K562 (cell line): ENCODE measurements at regions not wholly inside any gene's neighbourhood (a gene's known extent, or its start where the extent isn't known, plus 50 kb on each side); places are given as distances from the start of the nearest gene placed in this dataset.
A peak's percentile ranks its signal among the peaks of the same experiment; 100 is the strongest.

Experiments
- ATAC-seq: fragments of 200-7000 bp; cut with Tn5 transposase; 3 replicates; pipeline ENCODE4 v1.9.1; 2020; ENCODE audit warnings: moderate library complexity
- BruUV-seq: library from RNA; stranded (reverse); fragments of 400-500 nt; replicated peaks from 2 replicates; lab custom pipeline; 2021; lab: Mats Ljungman, UMichigan
- CTCF ChIA-PET: fragments of 300-600 bp; formaldehyde crosslinking; extraction: SDS; loops from one replicate; lab custom pipeline; 2021; ENCODE audit warnings: low intra/inter-chr PET ratio; lab: Yijun Ruan, JAX
- POLR2A ChIA-PET: fragments of 300-600, 350-650 bp; sonication (Branson Sonifier 250); formaldehyde crosslinking; extraction: SDS; loops from one replicate; lab custom pipeline; 2021; ENCODE audit warnings: antibody characterized with exemption, inconsistent platforms; lab: Yijun Ruan, JAX
- DNase-seq, 4 experiments: peaks; one replicate each; pipeline versions ENCODE4 v3.0.0 to v3.0.0-alpha.2; 2011 to 2018; ENCODE audit warnings: low spot score in 3 of 4, mixed read lengths in 3 of 4; ENCODE audit errors: extremely low read depth in 1 of 4
- FAIRE-seq: peaks from 2 replicates; lab custom pipeline; 2011; peaks lifted over from hg19 to GRCh38; lab: Jason Lieb, UNC
- H2AFZ ChIP-seq: 2 replicates; pipeline ENCODE4 v1.6.0; 2011; ENCODE audit warnings: low read depth, low read length, control low read depth, inconsistent platforms
- H3K27ac ChIP-seq: fragments of 200-600 bp; 3 replicates; pipeline ENCODE4 v1.8.0; 2011; ENCODE audit warnings: low read depth, mild to moderate bottlenecking, control low read depth, inconsistent platforms, low read length, moderate library complexity, mixed read lengths; ENCODE audit errors: extremely low read depth
- H3K27me3 ChIP-seq, 2 experiments: fragments of 300-600 bp in 1 of 2; 2 replicates in 1 of 2; 3 replicates in 1 of 2; pipeline versions ENCODE4 v1.6.0 to v1.8.0; 2011; ENCODE audit warnings: inconsistent platforms in 2 of 2, low read length in 2 of 2, mild to moderate bottlenecking in 1 of 2, mixed read lengths in 1 of 2, moderate library complexity in 1 of 2; ENCODE audit not compliant: control insufficient read depth in 2 of 2, insufficient read depth in 2 of 2
- H3K36me3 ChIP-seq: fragments of 300-600 bp; 3 replicates; pipeline ENCODE4 v1.8.0; 2011; ENCODE audit warnings: mild to moderate bottlenecking, low read length, inconsistent platforms; ENCODE audit not compliant: control insufficient read depth, insufficient read depth
- H3K4me1 ChIP-seq, 2 experiments: fragments of 200-600 bp in 1 of 2; replicated peaks in 1 of 2; 2 replicates in 1 of 2; 3 replicates in 1 of 2; pipeline versions ENCODE4 v1.5.1 to v1.8.0; 2011; ENCODE audit warnings: inconsistent platforms in 2 of 2, low read length in 2 of 2, mild to moderate bottlenecking in 1 of 2, mixed read lengths in 1 of 2, moderate library complexity in 1 of 2; ENCODE audit not compliant: control insufficient read depth in 2 of 2, insufficient read depth in 2 of 2
- H3K4me2 ChIP-seq: 2 replicates; pipeline ENCODE4 v1.6.1; 2011; ENCODE audit warnings: low read length, control low read depth, inconsistent platforms, mixed read lengths; ENCODE audit not compliant: insufficient read depth
- H3K4me3 ChIP-seq: fragments of 200-600 bp; sonication (generic), shearing (Covaris generic); 2 replicates; pipeline ENCODE4 v1.5.1; 2016; ENCODE audit warnings: control low read depth, inconsistent platforms
- H3K79me2 ChIP-seq: fragments of 200-600 bp; 3 replicates; pipeline ENCODE4 v1.8.0; 2011; ENCODE audit warnings: low read length, inconsistent platforms; ENCODE audit not compliant: control insufficient read depth, insufficient read depth
- H3K9ac ChIP-seq, 2 experiments: 2 replicates each; pipeline versions ENCODE4 v1.6.0 to v1.6.1; 2011; ENCODE audit warnings: low read depth in 2 of 2, low read length in 2 of 2, control low read depth in 1 of 2, inconsistent platforms in 1 of 2, mild to moderate bottlenecking in 1 of 2, mixed read lengths in 1 of 2; ENCODE audit not compliant: insufficient read depth in 1 of 2
- H3K9me1 ChIP-seq: one replicate; pipeline ENCODE4 v1.6.0; 2011; ENCODE audit warnings: inconsistent platforms, mild to moderate bottlenecking, low read length, moderate library complexity; ENCODE audit not compliant: control insufficient read depth, insufficient read depth
- H3K9me3 ChIP-seq: replicated peaks from 2 replicates; pipeline ENCODE4 v1.5.1; 2011; ENCODE audit warnings: low read depth, low read length, inconsistent platforms; ENCODE audit not compliant: control insufficient read depth, insufficient read depth
- H4K20me1 ChIP-seq: replicated peaks from 2 replicates; pipeline ENCODE4 v1.6.1; 2011; ENCODE audit warnings: low read length, inconsistent platforms, mixed read lengths; ENCODE audit not compliant: control insufficient read depth, insufficient read depth
- ARNT ChIP-seq, 2 experiments: fragments of 450-650 bp; IDR thresholded peaks; 2 replicates each; pipeline ENCODE4 v1.6.1; 2016; ENCODE audit warnings: mild to moderate bottlenecking in 1 of 2
- FOXA1 ChIP-seq: fragments of 450-650 bp; IDR thresholded peaks from 2 replicates; pipeline ENCODE4 v1.6.1; 2016; ENCODE audit warnings: mild to moderate bottlenecking, borderline replicate concordance
- FOXJ2 ChIP-seq: fragments of 200-800 bp; sonication (Bioruptor generic); IDR thresholded peaks from 2 replicates; pipeline ENCODE4 v1.6.1; 2016; ENCODE audit warnings: missing genetic modification characterization, missing compliant biosample characterization
- TAF7 ChIP-seq: fragments of 450-650 bp; IDR thresholded peaks from 2 replicates; pipeline ENCODE4 v1.6.1; 2016; ENCODE audit warnings: missing genetic modification characterization, missing compliant biosample characterization
- ZNF316 ChIP-seq: fragments of 450-650 bp; IDR thresholded peaks from 2 replicates; pipeline ENCODE4 v1.6.1; 2016
- ZNF583 ChIP-seq: fragments of 250-450 bp; sonication (Bioruptor Pico); IDR thresholded peaks from 2 replicates; pipeline ENCODE4 v1.4.0; 2020
- ZNF696 ChIP-seq: fragments of 250-450 bp; sonication (Bioruptor Pico); conservative IDR thresholded peaks from 2 replicates; pipeline ENCODE4 v1.4.0; 2020; ENCODE audit warnings: mild to moderate bottlenecking, moderate library complexity
- WGBS: fragments of 100-300 bp; shearing (Covaris generic); methylation state at CpG from one replicate; pipeline ENCODE4 v1.1.6; 2016; ENCODE audit warnings: low coverage, mixed read lengths; ENCODE audit not compliant: insufficient coverage; ENCODE audit errors: missing lambda C conversion rate; 5-methylcytosine and 5-hydroxymethylcytosine counted together
- in situ Hi-C: fragments of 300-500 bp; cut with MboI; formaldehyde crosslinking; loops from 4 replicates; pipeline ENCODE4 v1.15.0; 2018; ENCODE audit warnings: inconsistent platforms, mixed read lengths
- intact Hi-C: fragments of 100-400 bp; cut with micrococcal nuclease; formaldehyde crosslinking; loops from 2 replicates; pipeline ENCODE4 v1.14.2; 2022
- TF ChIP-seq, protein P1 (sequence below): fragments of 450-650 bp; IDR thresholded peaks from 2 replicates; pipeline ENCODE4 v1.6.1; 2016; ENCODE audit warnings: mild to moderate bottlenecking

DNA sequence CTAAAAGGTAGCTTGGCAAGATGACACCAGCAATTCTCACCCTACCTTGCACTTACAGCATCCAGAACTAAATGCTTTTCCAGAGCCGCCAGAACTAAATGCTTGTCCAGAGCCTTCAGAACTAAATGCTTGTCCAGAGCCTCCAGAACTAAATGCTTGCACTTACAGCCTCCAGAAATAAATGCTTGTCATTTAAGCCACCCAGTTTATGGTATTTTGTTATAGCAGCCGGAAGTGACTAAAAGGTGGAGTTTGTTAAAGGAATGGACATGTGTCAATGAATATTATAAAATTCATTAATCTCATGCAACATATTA, 133.5 kb downstream of the GPX5 start:
- H3K9ac ChIP-seq = no peak overlapping the region

DNA sequence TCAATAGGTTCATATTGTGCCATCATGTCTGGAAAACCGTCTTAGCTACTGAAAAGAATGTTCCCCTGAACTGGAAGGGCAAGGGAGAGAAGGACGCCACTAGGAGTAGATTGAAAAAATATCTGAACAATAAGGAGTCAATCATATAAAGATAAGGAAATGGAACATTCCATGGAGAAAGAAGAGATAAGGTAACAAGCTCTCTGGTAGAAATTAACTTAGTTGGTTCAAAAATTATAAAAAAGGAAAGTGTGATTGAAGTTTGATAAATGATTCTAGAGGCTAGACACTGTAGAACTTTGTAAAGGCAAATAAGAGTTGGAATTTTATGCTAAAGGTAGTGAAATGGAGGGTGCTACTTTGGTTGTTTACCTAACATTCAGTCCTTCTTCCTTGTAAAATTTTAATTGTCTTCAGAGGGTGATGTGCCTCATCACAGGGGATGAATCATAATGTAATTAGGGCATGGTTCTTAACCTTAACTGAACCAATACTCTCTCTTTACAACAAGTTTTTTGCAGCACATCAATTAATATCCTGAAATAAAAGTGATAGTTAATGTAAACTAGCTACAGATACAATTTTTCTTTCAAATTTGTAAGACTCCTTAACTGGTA, 135.5 kb downstream of the GPX5 start:
- H3K9me1 ChIP-seq = no peaks in the 10 kb centered on the region
- H3K79me2 ChIP-seq = no peaks in the 10 kb centered on the region
- DNase-seq = no peak
- H3K9me3 ChIP-seq = 0 out of 2 replicates have a peak, but pooled peaks cover 5% of the 10 kb centered on the region
- no peak for TF ChIP-seq TAF7 (tag)
- no peak for TF ChIP-seq FOXJ2 (tag)
- TF ChIP-seq, protein P1, sequence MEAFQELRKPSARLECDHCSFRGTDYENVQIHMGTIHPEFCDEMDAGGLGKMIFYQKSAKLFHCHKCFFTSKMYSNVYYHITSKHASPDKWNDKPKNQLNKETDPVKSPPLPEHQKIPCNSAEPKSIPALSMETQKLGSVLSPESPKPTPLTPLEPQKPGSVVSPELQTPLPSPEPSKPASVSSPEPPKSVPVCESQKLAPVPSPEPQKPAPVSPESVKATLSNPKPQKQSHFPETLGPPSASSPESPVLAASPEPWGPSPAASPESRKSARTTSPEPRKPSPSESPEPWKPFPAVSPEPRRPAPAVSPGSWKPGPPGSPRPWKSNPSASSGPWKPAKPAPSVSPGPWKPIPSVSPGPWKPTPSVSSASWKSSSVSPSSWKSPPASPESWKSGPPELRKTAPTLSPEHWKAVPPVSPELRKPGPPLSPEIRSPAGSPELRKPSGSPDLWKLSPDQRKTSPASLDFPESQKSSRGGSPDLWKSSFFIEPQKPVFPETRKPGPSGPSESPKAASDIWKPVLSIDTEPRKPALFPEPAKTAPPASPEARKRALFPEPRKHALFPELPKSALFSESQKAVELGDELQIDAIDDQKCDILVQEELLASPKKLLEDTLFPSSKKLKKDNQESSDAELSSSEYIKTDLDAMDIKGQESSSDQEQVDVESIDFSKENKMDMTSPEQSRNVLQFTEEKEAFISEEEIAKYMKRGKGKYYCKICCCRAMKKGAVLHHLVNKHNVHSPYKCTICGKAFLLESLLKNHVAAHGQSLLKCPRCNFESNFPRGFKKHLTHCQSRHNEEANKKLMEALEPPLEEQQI = no peak
- TF ChIP-seq ZNF316 = no peak
- no peak for TF ChIP-seq ZNF583 (CRISPR knock-in tag)
- no peak for TF ChIP-seq FOXA1
- intact Hi-C loops (no loop called here), in situ Hi-C loops (no loop called here)
- H3K27ac ChIP-seq = no peak overlapping the region
- no peak overlapping the region for H3K4me2 ChIP-seq
- 27% methylated on average over 2 of the region's 2 CpGs for WGBS
- no peak overlapping the region for H3K9ac ChIP-seq
- ChIA-PET CTCF (no interaction called here), POLR2A (interaction anchor here (0.5 kb wide), 1 partner anchor 57 kb away, joined by 3 read pairs; no protein-coding TSS in a partner anchor)
- H3K27me3 ChIP-seq = no peaks in the 10 kb centered on the region
- ATAC-seq = no peak
- H2AFZ ChIP-seq = no peak overlapping the region
- no TSS peak for BruUV-seq
- no peaks in the 10 kb centered on the region for H4K20me1 ChIP-seq
- H3K4me1 ChIP-seq = peaks cover 3 to 7% of the 10 kb centered on the region in 2 experiments; a peak in 3 of 5 replicates
- no peak overlapping the region for H3K4me3 ChIP-seq
- H3K36me3 ChIP-seq = no peaks in the 10 kb centered on the region
- FAIRE-seq = no peak

More for the DNA sequence above, 133.5 kb downstream of the GPX5 start:
- in situ Hi-C loops (no loop called here), intact Hi-C loops (no loop called here)
- Histone ChIP-seq H3K9me3 (no peaks in the 10 kb centered on the region), H3K27ac (no peak overlapping the region), H3K4me3 (no peak overlapping the region), H3K4me2 (peak overlapping the region; percentile 48; the same call in 1 of the 2 replicates), H3K36me3 (no peaks in the 10 kb centered on the region), H3K79me2 (no peaks in the 10 kb centered on the region), H3K4me1 (peaks cover 0 to 7% of the 10 kb centered on the region in 2 experiments; a peak in 2 of 5 replicates), H3K9me1 (no peaks in the 10 kb centered on the region), H2AFZ (no peak overlapping the region), H3K27me3 (no peaks in the 10 kb centered on the region), H4K20me1 (no peaks in the 10 kb centered on the region)
- BruUV-seq = no TSS peak
- WGBS = 84% methylated on average over 2 of the region's 2 CpGs
- CTCF ChIA-PET = no interaction called here
- no peak for FAIRE-seq
- TF ChIP-seq ZNF696 = no peak
- TF ChIP-seq ARNT (IDR thresholded peaks at IDR 0.05) = peak in 1 of 2 experiments; percentile 55; a peak in 1 of 4 replicates
- POLR2A ChIA-PET = no interaction called here
- no peak for ATAC-seq
- DNase-seq = no peak
